KG1 (cell line): ENCODE measurements at regions not wholly inside any gene's neighbourhood (a gene's known extent, or its start where the extent isn't known, plus 50 kb on each side); places are given as distances from the start of the nearest gene placed in this dataset.
A peak's percentile ranks its signal among the peaks of the same experiment; 100 is the strongest.
"Not testable (repeated sequence)": the region's sequence is repeated elsewhere in the genome, so short reads cannot be mapped to it uniquely, and the experiment has no call there.

ENCODE experiments used
- DNase-seq: peaks from one replicate; lab custom pipeline; 2025; lab: John Stamatoyannopoulos, UW

- no peak for DNase-seq
Measured at GRCh38 chr4:114087596-114088230, 108.3 kb upstream of the ARSJ start.

- no peak for DNase-seq
Measured at GRCh38 chr4:114088481-114088880, 109.0 kb upstream of the ARSJ start.

- DNase-seq = no peak
Measured at GRCh38 chr4:114091546-114091945, 112.1 kb upstream of the ARSJ start.

GRCh38 chr4:114093221-114093715, 113.8 kb upstream of the ARSJ start:
- no peak for DNase-seq

GRCh38 chr4:114100288-114101031, 121.0 kb upstream of the ARSJ start:
- DNase-seq = no peak

GRCh38 chr4:114103908-114104307, 124.5 kb upstream of the ARSJ start:
- no peak for DNase-seq

- DNase-seq = no peak
Measured at GRCh38 chr4:114108869-114109268, 129.4 kb upstream of the ARSJ start.

- no peak for DNase-seq
Measured at GRCh38 chr4:114109776-114110175, 130.3 kb upstream of the ARSJ start.

- no peak for DNase-seq
Measured at GRCh38 chr4:114115526-114115925, 136.1 kb upstream of the ARSJ start.

GRCh38 chr4:114116861-114117260, 137.4 kb upstream of the ARSJ start:
- no peak for DNase-seq

GRCh38 chr4:114121221-114121620, 141.8 kb upstream of the ARSJ start:
- DNase-seq = no peak

- no peak for DNase-seq
Measured at GRCh38 chr4:114132199-114132598, 152.8 kb upstream of the ARSJ start.

GRCh38 chr4:114132830-114133229, 153.4 kb upstream of the ARSJ start:
- DNase-seq = no peak

GRCh38 chr4:114136069-114136468, 156.6 kb upstream of the ARSJ start:
- DNase-seq = no peak

- DNase-seq = no peak
Measured at GRCh38 chr4:114137984-114138383, 158.5 kb upstream of the ARSJ start.

GRCh38 chr4:114146947-114147618, 167.6 kb upstream of the ARSJ start:
- DNase-seq = peak; percentile 73

- peak; percentile 73 for DNase-seq
Measured at GRCh38 chr4:114147619-114148208, 168.3 kb upstream of the ARSJ start.

GRCh38 chr4:114148372-114149070, 169.1 kb upstream of the ARSJ start:
- DNase-seq = not testable (repeated sequence)

GRCh38 chr4:114156371-114156770, 176.9 kb upstream of the ARSJ start:
- DNase-seq = no peak

- no peak for DNase-seq
Measured at GRCh38 chr4:114161809-114162208, 182.4 kb upstream of the ARSJ start.

GRCh38 chr4:114163051-114163450, 183.6 kb upstream of the ARSJ start:
- no peak for DNase-seq

- no peak for DNase-seq
Measured at GRCh38 chr4:114173968-114174367, 194.5 kb upstream of the ARSJ start.
